ENCODE measurements at regions not wholly inside any gene's neighbourhood (a gene's known extent, or its start where the extent isn't known, plus 50 kb on each side); places are given as distances from the start of the nearest gene placed in this dataset.

DNA sequence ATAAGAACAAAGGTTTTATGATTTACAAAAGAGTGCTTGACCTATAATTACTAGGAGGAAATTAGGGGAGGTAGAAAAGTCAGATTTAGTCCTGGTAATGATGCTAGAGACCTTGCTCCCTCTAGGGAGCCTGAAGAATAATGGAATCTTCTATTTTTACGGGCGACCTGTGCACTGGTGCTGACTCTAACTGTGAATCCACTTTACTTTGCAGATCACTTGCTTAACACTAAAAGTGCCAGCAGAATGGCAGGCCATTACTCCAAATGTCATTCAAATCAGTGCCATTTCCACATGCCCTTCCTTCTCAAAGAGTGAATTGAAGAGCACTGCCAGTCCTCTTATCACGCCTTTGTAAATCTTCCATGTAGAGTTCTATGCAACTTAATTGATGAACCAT is 359.4 kb upstream of the ARRDC3 start:
- TF ChIP-seq, protein P1, sequence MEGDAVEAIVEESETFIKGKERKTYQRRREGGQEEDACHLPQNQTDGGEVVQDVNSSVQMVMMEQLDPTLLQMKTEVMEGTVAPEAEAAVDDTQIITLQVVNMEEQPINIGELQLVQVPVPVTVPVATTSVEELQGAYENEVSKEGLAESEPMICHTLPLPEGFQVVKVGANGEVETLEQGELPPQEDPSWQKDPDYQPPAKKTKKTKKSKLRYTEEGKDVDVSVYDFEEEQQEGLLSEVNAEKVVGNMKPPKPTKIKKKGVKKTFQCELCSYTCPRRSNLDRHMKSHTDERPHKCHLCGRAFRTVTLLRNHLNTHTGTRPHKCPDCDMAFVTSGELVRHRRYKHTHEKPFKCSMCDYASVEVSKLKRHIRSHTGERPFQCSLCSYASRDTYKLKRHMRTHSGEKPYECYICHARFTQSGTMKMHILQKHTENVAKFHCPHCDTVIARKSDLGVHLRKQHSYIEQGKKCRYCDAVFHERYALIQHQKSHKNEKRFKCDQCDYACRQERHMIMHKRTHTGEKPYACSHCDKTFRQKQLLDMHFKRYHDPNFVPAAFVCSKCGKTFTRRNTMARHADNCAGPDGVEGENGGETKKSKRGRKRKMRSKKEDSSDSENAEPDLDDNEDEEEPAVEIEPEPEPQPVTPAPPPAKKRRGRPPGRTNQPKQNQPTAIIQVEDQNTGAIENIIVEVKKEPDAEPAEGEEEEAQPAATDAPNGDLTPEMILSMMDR (conservative IDR thresholded peaks at IDR 0.05; ENCODE audit: low read length) = no peak
- no peak for TF ChIP-seq EZH2phosphoT487 (IDR thresholded peaks at IDR 0.05; ENCODE audit: borderline replicate concordance)

All from Loucy (cell line).